ENCODE measurements at regions not wholly inside any gene's neighbourhood (a gene's known extent, or its start where the extent isn't known, plus 50 kb on each side); places are given as distances from the start of the nearest gene placed in this dataset.

- no peak for DNase-seq
Measured at GRCh38 chr10:8577686-8578085, 523.2 kb downstream of the GATA3 start.

- DNase-seq: no peak
Measured at GRCh38 chr10:8581521-8582225, 527.2 kb downstream of the GATA3 start.

- DNase-seq: no peak
Measured at GRCh38 chr10:8583096-8583495, 528.6 kb downstream of the GATA3 start.

GRCh38 chr10:8584666-8585065 is 530.2 kb downstream of the GATA3 start:
- no peak for DNase-seq

- DNase-seq: no peak
Measured at GRCh38 chr10:8586504-8586903, 532.0 kb downstream of the GATA3 start.

GRCh38 chr10:8588135-8588534 is 533.6 kb downstream of the GATA3 start:
- no peak for DNase-seq

- no peak for DNase-seq
Measured at GRCh38 chr10:8590518-8590917, 536.0 kb downstream of the GATA3 start.

GRCh38 chr10:8591640-8592039 is 537.2 kb downstream of the GATA3 start:
- DNase-seq: no peak

- DNase-seq: no peak
Measured at GRCh38 chr10:8594176-8594575, 539.7 kb downstream of the GATA3 start.

GRCh38 chr10:8594711-8595110 is 540.2 kb downstream of the GATA3 start:
- no peak for DNase-seq

GRCh38 chr10:8595140-8595539 is 540.7 kb downstream of the GATA3 start:
- no peak for DNase-seq

GRCh38 chr10:8596929-8597472 is 542.5 kb downstream of the GATA3 start:
- DNase-seq: no peak

- no peak for DNase-seq
Measured at GRCh38 chr10:8600192-8600591, 545.7 kb downstream of the GATA3 start.

GRCh38 chr10:8602821-8603220 is 548.3 kb downstream of the GATA3 start:
- no peak for DNase-seq

GRCh38 chr10:8614054-8614565 is 559.6 kb downstream of the GATA3 start:
- DNase-seq: no peak

- DNase-seq: no peak
Measured at GRCh38 chr10:8615118-8615517, 560.6 kb downstream of the GATA3 start.

GRCh38 chr10:8616166-8616565 is 561.7 kb downstream of the GATA3 start:
- DNase-seq: no peak

GRCh38 chr10:8617792-8618191 is 563.3 kb downstream of the GATA3 start:
- DNase-seq: no peak

- DNase-seq: no peak
Measured at GRCh38 chr10:8618834-8619233, 564.3 kb downstream of the GATA3 start.

GRCh38 chr10:8628351-8628750 is 573.9 kb downstream of the GATA3 start:
- DNase-seq: no peak

GRCh38 chr10:8633909-8634308 is 579.4 kb downstream of the GATA3 start:
- no peak for DNase-seq

- DNase-seq: no peak
Measured at GRCh38 chr10:8636371-8636770, 581.9 kb downstream of the GATA3 start.

- no peak for DNase-seq
Measured at GRCh38 chr10:8637640-8638039, 583.2 kb downstream of the GATA3 start.

GRCh38 chr10:8638088-8638672 is 583.7 kb downstream of the GATA3 start:
- DNase-seq: no peak
